GM23248 (cell line): ENCODE measurements at regions not wholly inside any gene's neighbourhood (a gene's known extent, or its start where the extent isn't known, plus 50 kb on each side); places are given as distances from the start of the nearest gene placed in this dataset.

Experiments used
- EZH2 ChIP-seq: fragments of 200-600 bp; sonication (generic); IDR thresholded peaks from 2 replicates; pipeline ENCODE4 v1.6.1; 2018; ENCODE audit warnings: antibody characterized with exemption, mild to moderate bottlenecking; ENCODE audit not compliant: insufficient read depth, poor library complexity, severe bottlenecking
- EZH2phosphoT487 ChIP-seq: fragments of 200-600 bp; sonication (generic); IDR thresholded peaks from 2 replicates; pipeline ENCODE4 v1.6.1; 2018; ENCODE audit warnings: antibody characterized with exemption, moderate library complexity, mild to moderate bottlenecking, low read depth; ENCODE audit not compliant: insufficient read depth

DNA sequence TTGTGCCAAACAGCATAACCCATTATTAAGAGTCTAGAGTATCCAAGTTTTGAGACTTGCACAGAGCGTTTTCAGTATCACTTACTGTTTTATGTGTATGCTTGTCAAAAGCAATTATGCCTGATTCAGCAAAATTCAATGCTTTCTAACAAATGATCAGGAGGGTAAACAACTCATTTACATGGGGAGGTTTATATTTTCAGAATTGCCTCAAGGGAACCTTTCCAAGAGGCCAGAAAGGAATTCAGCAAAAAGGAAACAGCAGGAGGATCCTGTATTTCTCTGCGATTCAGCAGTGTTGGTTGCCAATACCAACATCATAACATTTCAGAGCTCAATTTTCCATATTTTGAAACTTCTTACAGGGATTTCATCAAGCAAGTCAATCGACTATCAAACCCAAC, 69.3 kb upstream of the DAB2 start:
- TF ChIP-seq EZH2 (no peak), EZH2phosphoT487 (no peak)
